Mesodermal cell (in vitro differentiated cells): ENCODE measurements at regions not wholly inside any gene's neighbourhood (a gene's known extent, or its start where the extent isn't known, plus 50 kb on each side); places are given as distances from the start of the nearest gene placed in this dataset.

Experiments used
- H3K27ac ChIP-seq: 2 replicates; pipeline ENCODE4 v1.7.0; 2013; ENCODE audit warnings: mild to moderate bottlenecking, low read depth, low read length, moderate library complexity; ENCODE audit not compliant: severe bottlenecking
- H3K36me3 ChIP-seq: 2 replicates; pipeline ENCODE4 v1.7.1; 2013; ENCODE audit warnings: mild to moderate bottlenecking, low read length, moderate library complexity; ENCODE audit not compliant: control insufficient read depth, insufficient read depth
- H3K4me1 ChIP-seq: one replicate; pipeline ENCODE4 v1.7.1; 2013; ENCODE audit warnings: mild to moderate bottlenecking, low read length; ENCODE audit not compliant: insufficient read depth, control insufficient read depth, poor library complexity, severe bottlenecking
- H3K4me3 ChIP-seq: 2 replicates; pipeline ENCODE4 v1.7.0; 2013; ENCODE audit warnings: low read length, control low read depth, mild to moderate bottlenecking; ENCODE audit not compliant: insufficient read depth, poor library complexity, severe bottlenecking; ENCODE audit errors: extremely low read depth
- H3K9me3 ChIP-seq: 2 replicates; pipeline ENCODE4 v1.7.1; 2013; ENCODE audit warnings: mild to moderate bottlenecking, low read length, moderate library complexity; ENCODE audit not compliant: control insufficient read depth
- WGBS, 2 experiments: methylation state at CpG; one replicate each; pipeline ENCODE4 v1.1.5; 2013; ENCODE audit warnings: missing lambda C conversion rate in 2 of 2; ENCODE audit not compliant: insufficient coverage in 2 of 2; 5-methylcytosine and 5-hydroxymethylcytosine counted together

DNA sequence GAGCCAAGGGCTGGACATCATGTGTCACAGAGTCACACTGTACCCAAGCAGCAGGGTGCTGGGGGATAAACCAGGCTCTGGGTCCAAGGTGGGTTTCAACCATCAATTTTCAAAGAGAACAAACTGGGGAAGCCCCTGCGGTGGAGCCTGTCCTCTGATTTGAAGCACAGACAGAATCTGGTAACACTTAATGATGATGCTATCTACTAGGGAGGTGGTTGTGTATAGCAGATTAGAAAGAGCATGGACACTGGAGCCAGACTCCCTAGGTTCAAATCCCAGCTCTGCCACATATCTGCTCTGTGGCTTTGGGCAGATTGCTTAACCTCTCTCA, 204.9 kb upstream of the ZMIZ1 start:
- WGBS, 2 experiments, result 100% methylated on average over 1 of the region's 1 CpG
- no peaks in the 10 kb centered on the region for H3K4me1 ChIP-seq
- H3K36me3 ChIP-seq, result no peaks in the 10 kb centered on the region
- no peak overlapping the region for H3K27ac ChIP-seq
- no peak overlapping the region for H3K4me3 ChIP-seq
- H3K9me3 ChIP-seq, result no peaks in the 10 kb centered on the region

- no peaks in the 10 kb centered on the region for H3K36me3 ChIP-seq
- H3K4me3 ChIP-seq, result no peak overlapping the region
- no peaks in the 10 kb centered on the region for H3K9me3 ChIP-seq
- H3K27ac ChIP-seq, result no peak overlapping the region
- 92 to 97% methylated on average over 13 to 14 of the region's 14 CpGs for WGBS, 2 experiments
- no peaks in the 10 kb centered on the region for H3K4me1 ChIP-seq
Observed at GRCh38 chr10:78864761-78865537, 203.8 kb upstream of the ZMIZ1 start.

DNA sequence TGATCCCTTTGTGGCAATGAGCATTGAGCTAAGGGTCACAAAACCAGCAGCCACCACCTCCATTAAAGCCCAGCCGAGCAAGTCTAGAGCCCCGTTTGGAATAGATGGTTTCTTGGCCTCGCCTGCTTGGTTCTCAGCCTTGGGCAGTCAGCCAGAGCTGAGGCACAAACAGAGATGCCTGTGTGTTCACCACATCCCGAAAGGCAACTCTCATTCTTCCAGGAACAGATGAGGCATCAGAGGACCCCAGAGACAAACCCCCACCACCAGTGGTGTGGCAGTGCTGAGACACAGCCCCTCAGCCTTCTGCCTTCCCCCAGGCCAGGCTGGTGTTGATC, 203.3 kb upstream of the ZMIZ1 start:
- H3K36me3 ChIP-seq, result no peaks in the 10 kb centered on the region
- H3K9me3 ChIP-seq, result no peaks in the 10 kb centered on the region
- H3K27ac ChIP-seq, result no peak overlapping the region
- 86% methylated on average over 4 of the region's 4 CpGs for WGBS, 2 experiments
- no peaks in the 10 kb centered on the region for H3K4me1 ChIP-seq
- H3K4me3 ChIP-seq, result no peak overlapping the region

- H3K4me3 ChIP-seq, result no peak overlapping the region
- H3K27ac ChIP-seq, result no peak overlapping the region
- H3K9me3 ChIP-seq, result no peaks in the 10 kb centered on the region
- no peaks in the 10 kb centered on the region for H3K4me1 ChIP-seq
- H3K36me3 ChIP-seq, result no peaks in the 10 kb centered on the region
- WGBS, 2 experiments, result 92 to 95% methylated on average over 4 to 6 of the region's 12 CpGs
Observed at GRCh38 chr10:78865931-78866717, 202.6 kb upstream of the ZMIZ1 start.

DNA sequence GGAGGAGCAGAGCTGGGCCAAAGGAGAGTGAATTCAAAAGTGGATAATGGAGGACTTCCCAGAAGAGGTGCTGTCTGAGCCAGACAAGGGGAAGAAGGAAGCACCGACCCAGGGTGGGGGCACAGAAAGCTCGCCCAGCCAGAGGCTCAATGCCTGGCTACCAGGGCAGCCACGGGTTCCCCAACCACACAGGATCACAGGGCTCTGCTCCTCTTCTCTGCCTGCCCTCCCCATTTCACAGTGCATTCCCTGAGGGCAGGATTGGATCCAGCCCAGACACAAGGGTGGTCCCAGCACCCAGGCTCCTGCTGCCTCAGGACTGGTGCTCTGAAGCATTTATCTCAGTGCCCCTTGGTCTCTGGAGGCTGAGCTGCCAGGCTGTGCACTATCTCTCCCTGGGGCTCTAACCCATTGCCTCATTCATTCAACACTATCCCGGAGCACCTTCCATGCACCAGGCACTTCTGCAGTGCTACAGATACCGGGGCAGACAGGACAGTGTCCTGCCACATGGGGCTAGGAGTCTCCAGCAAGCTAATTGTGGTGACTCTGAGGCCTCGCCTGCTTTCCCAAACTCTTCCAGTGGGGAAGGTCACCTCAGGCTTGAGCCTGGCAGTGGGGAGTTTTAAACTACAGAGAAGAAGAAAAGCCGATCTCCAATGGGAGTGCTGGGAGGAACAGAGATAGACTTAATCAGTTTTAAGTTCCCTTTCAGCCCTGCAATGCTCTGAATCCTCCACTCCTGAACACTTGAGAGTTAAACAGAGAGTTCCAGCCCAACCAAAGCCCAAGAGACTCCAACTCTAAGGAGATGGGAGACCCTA, 201.8 kb upstream of the ZMIZ1 start:
- no peaks in the 10 kb centered on the region for H3K9me3 ChIP-seq
- no peak overlapping the region for H3K27ac ChIP-seq
- H3K4me3 ChIP-seq, result no peak overlapping the region
- WGBS, 2 experiments, result 86 to 92% methylated on average over 5 to 6 of the region's 7 CpGs
- no peaks in the 10 kb centered on the region for H3K36me3 ChIP-seq
- no peaks in the 10 kb centered on the region for H3K4me1 ChIP-seq

DNA sequence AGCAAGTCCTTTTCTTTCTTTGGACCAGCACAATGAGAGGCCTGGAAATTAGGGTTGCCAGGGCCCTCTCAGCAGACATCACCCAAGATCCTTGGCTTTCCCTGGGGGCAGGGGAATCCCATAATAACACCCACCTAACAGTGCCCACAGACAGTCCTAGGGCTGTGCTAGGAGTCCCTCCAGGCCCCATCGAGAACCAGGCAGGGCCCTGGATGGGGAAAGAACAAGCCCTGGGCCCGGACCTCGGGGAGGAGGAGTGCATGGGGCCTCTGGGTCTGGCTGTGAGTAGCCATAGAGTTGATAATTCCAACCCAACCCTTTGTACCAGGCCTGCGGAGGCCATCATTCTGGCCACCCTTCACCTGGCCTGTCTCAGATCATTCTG, 201.2 kb upstream of the ZMIZ1 start:
- H3K4me3 ChIP-seq, result no peak overlapping the region
- 83 to 92% methylated on average over 4 of the region's 4 CpGs for WGBS, 2 experiments
- H3K4me1 ChIP-seq, result no peaks in the 10 kb centered on the region
- H3K27ac ChIP-seq, result no peak overlapping the region
- no peaks in the 10 kb centered on the region for H3K36me3 ChIP-seq
- no peaks in the 10 kb centered on the region for H3K9me3 ChIP-seq

DNA sequence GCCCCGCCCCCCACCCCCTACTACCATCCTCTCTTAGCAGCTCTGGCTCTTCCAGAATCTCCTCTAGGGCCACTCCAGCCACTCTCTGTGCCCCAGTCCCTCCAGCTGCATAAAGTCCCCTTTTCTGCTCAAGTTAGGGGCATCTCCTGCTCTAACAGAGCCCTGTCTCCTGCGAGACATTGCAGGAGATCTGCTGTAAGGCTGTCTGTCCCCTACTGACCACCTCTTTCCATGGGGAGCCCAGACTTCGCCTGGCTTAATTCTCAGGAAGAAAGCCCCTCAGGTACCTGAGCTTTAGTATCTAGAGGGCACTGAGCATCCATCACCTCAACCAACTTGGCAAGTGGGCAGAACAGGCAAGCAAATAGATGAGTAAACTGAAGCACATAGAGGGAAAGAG, 200.7 kb upstream of the ZMIZ1 start:
- Histone ChIP-seq H3K27ac (no peak overlapping the region), H3K4me1 (no peaks in the 10 kb centered on the region), H3K36me3 (no peaks in the 10 kb centered on the region), H3K4me3 (no peak overlapping the region), H3K9me3 (no peaks in the 10 kb centered on the region)
- WGBS, 2 experiments, result 92 to 100% methylated on average over 2 to 3 of the region's 3 CpGs

DNA sequence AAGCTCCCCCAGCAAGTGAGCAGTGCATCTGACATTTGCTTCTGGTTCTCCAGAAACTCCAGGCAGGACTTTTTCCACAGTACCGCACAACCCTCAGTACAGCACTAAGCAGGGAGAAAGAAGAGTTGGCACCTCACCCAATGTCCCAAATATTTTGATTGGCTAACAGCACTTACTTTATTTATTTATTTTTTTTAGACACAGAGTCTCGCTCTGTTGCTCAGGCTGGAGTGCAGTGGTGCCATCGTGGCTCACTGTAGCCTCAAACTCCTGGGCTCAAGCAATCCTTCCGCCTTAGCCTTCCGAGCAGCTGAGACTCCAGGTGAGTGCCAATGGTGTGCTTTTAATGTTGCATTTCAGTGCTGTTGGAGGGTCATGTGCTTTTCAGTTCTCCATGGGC, 200.3 kb upstream of the ZMIZ1 start:
- Histone ChIP-seq H3K4me3 (no peak overlapping the region), H3K36me3 (no peaks in the 10 kb centered on the region), H3K4me1 (no peaks in the 10 kb centered on the region), H3K27ac (no peak overlapping the region), H3K9me3 (no peaks in the 10 kb centered on the region)
- WGBS, 2 experiments, result 90 to 95% methylated on average over 2 to 4 of the region's 5 CpGs

- Histone ChIP-seq H3K36me3 (no peaks in the 10 kb centered on the region), H3K9me3 (no peaks in the 10 kb centered on the region), H3K4me3 (no peak overlapping the region), H3K27ac (no peak overlapping the region), H3K4me1 (no peaks in the 10 kb centered on the region)
- WGBS, 2 experiments, result 87 to 91% methylated on average over 7 of the region's 7 CpGs
Observed at GRCh38 chr10:78868861-78869260, 199.9 kb upstream of the ZMIZ1 start.

- Histone ChIP-seq H3K4me1 (no peaks in the 10 kb centered on the region), H3K36me3 (no peaks in the 10 kb centered on the region), H3K4me3 (no peak overlapping the region), H3K9me3 (no peaks in the 10 kb centered on the region), H3K27ac (no peak overlapping the region)
- WGBS, 2 experiments, result 94% methylated on average over 17 of the region's 23 CpGs
Observed at GRCh38 chr10:78869508-78870454, 199.0 kb upstream of the ZMIZ1 start.
